Naive thymus-derived CD4-positive, alpha-beta T cell (primary cell): ENCODE measurements at regions not wholly inside any gene's neighbourhood (a gene's known extent, or its start where the extent isn't known, plus 50 kb on each side); places are given as distances from the start of the nearest gene placed in this dataset.
A peak's percentile ranks its signal among the peaks of the same experiment; 100 is the strongest.

ENCODE experiments used
- ATAC-seq: fragments of 150-1000 bp; cut with Tn5 transposase; 2 replicates; pipeline ENCODE4 v1.10.0; 2021; ENCODE audit warnings: mild to moderate bottlenecking, moderate library complexity
- CTCF ChIA-PET: fragments of 350-600 bp; sonication (Branson Sonifier 250); formaldehyde crosslinking; loops from one replicate; lab custom pipeline; 2021; ENCODE audit warnings: antibody characterized with exemption; lab: Charles Lee
- POLR2A ChIA-PET: fragments of 350-600 bp; sonication (Branson Sonifier 250); formaldehyde crosslinking; loops from one replicate; lab custom pipeline; 2021; ENCODE audit warnings: antibody characterized with exemption, inconsistent platforms; lab: Charles Lee
- DNase-seq, 9 donors: peaks; one replicate each; pipeline versions ENCODE4 v3.0.0 to v3.0.0-alpha.2; 2020 to 2022; ENCODE audit warnings: mixed read lengths in 1 of 9
- H3K27ac ChIP-seq: one replicate; pipeline ENCODE4 v1.7.0; 2013; ENCODE audit warnings: mild to moderate bottlenecking, low read depth, low read length, moderate library complexity
- H3K27me3 ChIP-seq, 2 donors: one replicate each; pipeline ENCODE4 v1.7.0; 2013; ENCODE audit warnings: low read length in 2 of 2, mild to moderate bottlenecking in 2 of 2, moderate library complexity in 2 of 2; ENCODE audit not compliant: control insufficient read depth in 2 of 2, insufficient read depth in 2 of 2
- H3K36me3 ChIP-seq, 3 experiments: 1 replicate in 2 of 3; 2 replicates in 1 of 3; pipeline ENCODE4 v1.7.0; 2013; ENCODE audit warnings: low read length in 3 of 3, mild to moderate bottlenecking in 3 of 3, moderate library complexity in 1 of 3; ENCODE audit not compliant: insufficient read depth in 3 of 3, control insufficient read depth in 2 of 3
- H3K4me1 ChIP-seq, 2 donors: one replicate each; pipeline ENCODE4 v1.7.0; 2013; ENCODE audit warnings: low read length in 2 of 2, mild to moderate bottlenecking in 2 of 2, moderate library complexity in 1 of 2; ENCODE audit not compliant: control insufficient read depth in 2 of 2, insufficient read depth in 2 of 2
- H3K4me3 ChIP-seq: 2 replicates; pipeline ENCODE4 v1.7.0; 2013; ENCODE audit warnings: mild to moderate bottlenecking, low read length
- H3K9me3 ChIP-seq, 3 experiments: 1 replicate in 2 of 3; 2 replicates in 1 of 3; pipeline ENCODE4 v1.7.0; 2013; ENCODE audit warnings: low read length in 3 of 3; ENCODE audit not compliant: control insufficient read depth in 2 of 3
- H3K27ac Mint-ChIP-seq, 9 donors: one replicate each; pipeline ENCODE4 v1.8.0; 2020 to 2022; ENCODE audit warnings: mixed read lengths in 9 of 9, mild to moderate bottlenecking in 8 of 9, moderate library complexity in 5 of 9, inconsistent platforms in 2 of 9
- H3K27me3 Mint-ChIP-seq, 5 donors: one replicate each; pipeline ENCODE4 v1.8.0; 2021 to 2022; ENCODE audit warnings: mixed read lengths in 5 of 5, mild to moderate bottlenecking in 1 of 5
- H3K36me3 Mint-ChIP-seq, 5 donors: one replicate each; pipeline ENCODE4 v1.8.0; 2020 to 2022; ENCODE audit warnings: mixed read lengths in 5 of 5, mild to moderate bottlenecking in 3 of 5, inconsistent platforms in 1 of 5
- H3K4me1 Mint-ChIP-seq, 7 donors: one replicate each; pipeline ENCODE4 v1.8.0; 2020 to 2022; ENCODE audit warnings: mixed read lengths in 7 of 7, mild to moderate bottlenecking in 3 of 7, inconsistent platforms in 1 of 7
- H3K4me3 Mint-ChIP-seq, 10 donors: one replicate each; pipeline ENCODE4 v1.8.0; 2020 to 2022; ENCODE audit warnings: mild to moderate bottlenecking in 10 of 10, mixed read lengths in 10 of 10, moderate library complexity in 6 of 10, inconsistent platforms in 2 of 10
- H3K9me3 Mint-ChIP-seq, 11 donors: one replicate each; pipeline ENCODE4 v1.8.0; 2020 to 2022; ENCODE audit warnings: mixed read lengths in 11 of 11, mild to moderate bottlenecking in 4 of 11, inconsistent platforms in 1 of 11, moderate library complexity in 1 of 11
- intact Hi-C, 2 donors: fragments of 100-400 bp; cut with micrococcal nuclease; formaldehyde crosslinking; loops; one replicate each; pipeline ENCODE4 v1.15.1; 2023

- intact Hi-C loops = no loop called here
- Mint-ChIP-seq H3K27me3 (peaks cover 11 to 34% (median 16%) of the 10 kb centered on the region in 5 donors), H3K27ac (peak overlapping the region in 1 of 9 donors; percentile 70)
Measured at GRCh38 chr7:148489678-148490077, 100.9 kb upstream of the C7orf33 start.

GRCh38 chr7:148492157-148492860 is 98.3 kb upstream of the C7orf33 start:
- Histone ChIP-seq H3K36me3 (no peaks in the 10 kb centered on the region), H3K27ac (no peak overlapping the region), H3K4me1 (no peaks in the 10 kb centered on the region), H3K4me3 (no peak overlapping the region), H3K27me3 (peaks cover 0 to 3% of the 10 kb centered on the region in 2 donors), H3K9me3 (peaks cover 0 to 6% (median 0%) of the 10 kb centered on the region in 3 experiments)
- Mint-ChIP-seq H3K4me3 (no peak overlapping the region), H3K9me3 (peaks cover 0 to 17% (median 5%) of the 10 kb centered on the region in 11 donors), H3K4me1 (no peaks in the 10 kb centered on the region), H3K27me3 (peaks cover 11 to 30% (median 16%) of the 10 kb centered on the region in 5 donors), H3K27ac (no peak overlapping the region), H3K36me3 (peaks cover 0 to 5% (median 0%) of the 10 kb centered on the region in 5 donors)
- ChIA-PET POLR2A (no interaction called here), CTCF (no interaction called here)
- DNase-seq (no peak), ATAC-seq (no peak)
- intact Hi-C loops = no loop called here

More at GRCh38 chr7:148489678-148490077, 100.9 kb upstream of the C7orf33 start:
- ChIA-PET CTCF (no interaction called here), POLR2A (no interaction called here)
- Mint-ChIP-seq H3K4me3 (no peak overlapping the region), H3K4me1 (no peaks in the 10 kb centered on the region), H3K36me3 (peaks cover 0 to 5% (median 0%) of the 10 kb centered on the region in 5 donors), H3K9me3 (peaks cover 0 to 17% (median 5%) of the 10 kb centered on the region in 11 donors)
- no peak for ATAC-seq
- no peaks in the 10 kb centered on the region for H3K36me3 ChIP-seq
- DNase-seq = no peak
- peaks cover 0 to 6% (median 0%) of the 10 kb centered on the region in 3 experiments for H3K9me3 ChIP-seq
- no peaks in the 10 kb centered on the region for H3K4me1 ChIP-seq
- no peak overlapping the region for H3K27ac ChIP-seq
- peaks cover 0 to 3% of the 10 kb centered on the region in 2 donors for H3K27me3 ChIP-seq
- H3K4me3 ChIP-seq = no peak overlapping the region

- peaks cover 0 to 6% (median 0%) of the 10 kb centered on the region in 3 experiments for H3K9me3 ChIP-seq
- H3K4me1 Mint-ChIP-seq = no peaks in the 10 kb centered on the region
- peaks cover 0 to 3% of the 10 kb centered on the region in 2 donors for H3K27me3 ChIP-seq
- CTCF ChIA-PET = no interaction called here
- ATAC-seq (no peak), DNase-seq (no peak)
- H3K27ac ChIP-seq = no peak overlapping the region
- H3K4me3 ChIP-seq = no peak overlapping the region
- POLR2A ChIA-PET = no interaction called here
- peaks cover 0 to 17% (median 5%) of the 10 kb centered on the region in 11 donors for H3K9me3 Mint-ChIP-seq
- intact Hi-C loops = no loop called here
- no peaks in the 10 kb centered on the region for H3K36me3 ChIP-seq
- H3K4me1 ChIP-seq = no peaks in the 10 kb centered on the region
- no peak overlapping the region for H3K4me3 Mint-ChIP-seq
- peaks cover 11 to 37% (median 16%) of the 10 kb centered on the region in 5 donors for H3K27me3 Mint-ChIP-seq
- H3K36me3 Mint-ChIP-seq = peaks cover 0 to 5% (median 0%) of the 10 kb centered on the region in 5 donors
- no peak overlapping the region for H3K27ac Mint-ChIP-seq
Measured at GRCh38 chr7:148495605-148496004, 95.0 kb upstream of the C7orf33 start.

GRCh38 chr7:148500978-148501377 is 89.6 kb upstream of the C7orf33 start:
- Mint-ChIP-seq H3K36me3 (no peaks in the 10 kb centered on the region), H3K9me3 (no peaks in the 10 kb centered on the region), H3K4me3 (no peak overlapping the region), H3K27ac (no peak overlapping the region), H3K27me3 (peaks cover 0 to 29% (median 16%) of the 10 kb centered on the region in 5 donors), H3K4me1 (peaks cover 0 to 6% (median 0%) of the 10 kb centered on the region in 7 donors)
- no peak overlapping the region for H3K27ac ChIP-seq
- ChIA-PET POLR2A (no interaction called here), CTCF (interaction anchor here (1.0 kb wide), 1 partner anchor 465 kb away, joined by 3 read pairs; no protein-coding TSS in a partner anchor)
- H3K9me3 ChIP-seq = no peaks in the 10 kb centered on the region
- H3K27me3 ChIP-seq = no peaks in the 10 kb centered on the region
- intact Hi-C loops = loop anchor here (5.0 to 10.0 kb wide), 4 partner anchors 76 to 594 kb away; partner anchors contain the start of gene ZNF786 (in 1 of the 2)
- no peaks in the 10 kb centered on the region for H3K4me1 ChIP-seq
- ATAC-seq = no peak
- no peaks in the 10 kb centered on the region for H3K36me3 ChIP-seq
- no peak overlapping the region for H3K4me3 ChIP-seq
- no peak for DNase-seq

- peaks cover 0 to 27% (median 16%) of the 10 kb centered on the region in 5 donors for H3K27me3 Mint-ChIP-seq
- ATAC-seq (no peak), DNase-seq (peak in 7 of 9 donors; percentile 18 to 52 (median 40))
- H3K9me3 Mint-ChIP-seq = no peaks in the 10 kb centered on the region
- no peaks in the 10 kb centered on the region for H3K36me3 Mint-ChIP-seq
- Histone ChIP-seq H3K36me3 (no peaks in the 10 kb centered on the region), H3K4me1 (no peaks in the 10 kb centered on the region), H3K4me3 (no peak overlapping the region), H3K27ac (no peak overlapping the region), H3K27me3 (no peaks in the 10 kb centered on the region), H3K9me3 (no peaks in the 10 kb centered on the region)
- H3K4me1 Mint-ChIP-seq = peaks cover 0 to 7% (median 0%) of the 10 kb centered on the region in 7 donors
- ChIA-PET CTCF (interaction anchor here (0.6 to 1.2 kb wide), 3 partner anchors 200 to 523 kb away, joined by 3 to 5 read pairs (median 3); no protein-coding TSS in a partner anchor), POLR2A (no interaction called here)
- intact Hi-C loops = loop anchor here (1.0 to 10.0 kb wide), 10 partner anchors 23 to 591 kb away; partner anchors contain the start of gene ZNF786 (in 2 of the 2)
- no peak overlapping the region for H3K27ac Mint-ChIP-seq
- H3K4me3 Mint-ChIP-seq = no peak overlapping the region
Measured at GRCh38 chr7:148503900-148504487, 86.6 kb upstream of the C7orf33 start.

- ChIA-PET POLR2A (no interaction called here), CTCF (interaction anchor here (1.7 kb wide), 1 partner anchor 458 kb away, joined by 3 read pairs; no protein-coding TSS in a partner anchor)
- Mint-ChIP-seq H3K27me3 (peaks cover 0 to 20% (median 8%) of the 10 kb centered on the region in 5 donors), H3K36me3 (no peaks in the 10 kb centered on the region), H3K9me3 (no peaks in the 10 kb centered on the region), H3K4me3 (no peak overlapping the region), H3K4me1 (peaks cover 0 to 7% (median 0%) of the 10 kb centered on the region in 7 donors), H3K27ac (no peak overlapping the region)
- no peak for DNase-seq
- no peaks in the 10 kb centered on the region for H3K9me3 ChIP-seq
- H3K36me3 ChIP-seq = no peaks in the 10 kb centered on the region
- H3K27me3 ChIP-seq = no peaks in the 10 kb centered on the region
- intact Hi-C loops = loop anchor here in 1 of 2 donors (10.0 kb wide), 2 partner anchors 559 to 589 kb away; partner anchors contain the start of gene ZNF786
- H3K27ac ChIP-seq = no peak overlapping the region
- no peak for ATAC-seq
- no peaks in the 10 kb centered on the region for H3K4me1 ChIP-seq
- no peak overlapping the region for H3K4me3 ChIP-seq
Measured at GRCh38 chr7:148505645-148506375, 84.8 kb upstream of the C7orf33 start.
